ENCODE measurements at regions not wholly inside any gene's neighbourhood (a gene's known extent, or its start where the extent isn't known, plus 50 kb on each side); places are given as distances from the start of the nearest gene placed in this dataset.

GRCh38 chr1:229028544-229028943, 242.4 kb upstream of the RAB4A start:
- H3K4me3 ChIP-seq, result no peak overlapping the region
- ATAC-seq (no peak), DNase-seq (no peak)
- intact Hi-C loops (cut with DNase I), result no loop called here
- H3K4me1 ChIP-seq, result peaks cover 22% of the 10 kb centered on the region
- no peak overlapping the region for H3K27ac ChIP-seq
- no peaks in the 10 kb centered on the region for H3K27me3 ChIP-seq (ENCODE audit: low read depth)
- no peak for TF ChIP-seq CTCF (IDR thresholded peaks at IDR 0.05)
- no peaks in the 10 kb centered on the region for H3K9me3 ChIP-seq
- no peaks in the 10 kb centered on the region for H3K36me3 ChIP-seq

DNA sequence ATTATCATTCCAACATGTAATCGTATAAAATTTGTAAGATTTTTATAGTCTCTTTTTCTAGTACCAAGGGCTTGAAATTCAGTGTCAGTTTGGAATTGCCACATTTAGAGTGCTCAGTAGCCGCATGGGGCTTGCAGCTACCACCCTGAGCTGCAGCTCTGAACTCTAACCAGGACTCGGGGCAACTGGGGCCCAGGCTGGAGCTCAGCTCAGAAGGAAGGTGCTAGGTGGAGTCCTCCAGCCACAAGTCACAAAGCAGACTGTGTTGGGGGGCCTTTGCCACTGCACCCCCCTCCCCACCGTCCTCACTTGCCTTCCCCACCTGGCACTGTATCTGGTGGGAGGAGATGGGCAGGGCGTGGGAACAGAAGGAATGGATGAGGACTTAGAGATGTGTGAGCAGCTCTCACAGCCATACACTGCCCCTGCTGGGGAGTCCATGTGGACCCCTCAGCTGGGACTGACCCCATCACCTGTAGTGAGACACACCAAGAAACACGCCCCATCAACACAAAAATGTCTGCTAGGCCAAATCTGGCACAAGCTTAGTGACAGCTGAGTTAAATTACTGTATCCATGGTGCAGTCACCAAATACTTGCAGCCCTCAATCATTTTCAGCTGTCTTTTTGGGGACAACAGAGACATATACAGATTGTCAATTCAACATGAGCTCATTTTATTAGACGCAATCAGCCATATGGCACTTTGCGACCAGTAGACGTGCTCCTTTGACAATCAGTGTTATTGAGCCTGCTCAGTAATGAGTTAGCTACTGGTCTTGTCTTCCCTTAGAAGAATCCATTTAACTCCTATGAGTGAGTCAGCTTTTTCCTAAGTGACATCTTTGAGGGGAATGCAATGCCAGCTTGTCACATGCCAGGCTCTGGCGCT, 241.7 kb upstream of the RAB4A start:
- no peak overlapping the region for H3K4me3 ChIP-seq
- intact Hi-C loops (cut with DNase I), result no loop called here
- DNase-seq, result no peak
- peaks cover 22% of the 10 kb centered on the region for H3K4me1 ChIP-seq
- H3K27me3 ChIP-seq (ENCODE audit: low read depth), result no peaks in the 10 kb centered on the region
- ATAC-seq, result no peak
- H3K27ac ChIP-seq, result no peak overlapping the region
- TF ChIP-seq CTCF (IDR thresholded peaks at IDR 0.05), result no peak
- no peaks in the 10 kb centered on the region for H3K36me3 ChIP-seq
- no peaks in the 10 kb centered on the region for H3K9me3 ChIP-seq

DNA sequence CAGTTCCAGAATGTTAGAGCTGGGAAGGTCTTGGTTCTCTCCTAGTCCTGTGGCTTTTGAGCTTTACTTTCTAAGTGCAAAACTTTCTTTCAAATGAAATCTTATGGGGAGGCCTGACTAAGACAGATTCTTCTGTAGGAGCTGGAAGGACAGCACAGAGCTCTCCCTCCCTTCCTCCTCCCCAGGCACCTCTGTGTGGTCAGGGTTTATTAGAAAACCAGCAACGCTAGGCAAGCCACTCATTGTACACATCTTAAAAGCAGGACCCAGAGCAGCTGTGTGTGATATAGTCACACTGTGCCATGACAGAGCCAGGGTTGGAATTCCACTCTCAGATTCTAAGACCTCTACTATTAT, 241.1 kb upstream of the RAB4A start:
- Histone ChIP-seq H3K4me1 (peaks cover 22% of the 10 kb centered on the region), H3K36me3 (no peaks in the 10 kb centered on the region), H3K27me3 (ENCODE audit: low read depth) (no peaks in the 10 kb centered on the region), H3K9me3 (no peaks in the 10 kb centered on the region), H3K27ac (no peak overlapping the region), H3K4me3 (no peak overlapping the region)
- no peak for DNase-seq
- TF ChIP-seq CTCF (IDR thresholded peaks at IDR 0.05), result no peak
- intact Hi-C loops (cut with DNase I), result no loop called here
- ATAC-seq, result no peak

DNA sequence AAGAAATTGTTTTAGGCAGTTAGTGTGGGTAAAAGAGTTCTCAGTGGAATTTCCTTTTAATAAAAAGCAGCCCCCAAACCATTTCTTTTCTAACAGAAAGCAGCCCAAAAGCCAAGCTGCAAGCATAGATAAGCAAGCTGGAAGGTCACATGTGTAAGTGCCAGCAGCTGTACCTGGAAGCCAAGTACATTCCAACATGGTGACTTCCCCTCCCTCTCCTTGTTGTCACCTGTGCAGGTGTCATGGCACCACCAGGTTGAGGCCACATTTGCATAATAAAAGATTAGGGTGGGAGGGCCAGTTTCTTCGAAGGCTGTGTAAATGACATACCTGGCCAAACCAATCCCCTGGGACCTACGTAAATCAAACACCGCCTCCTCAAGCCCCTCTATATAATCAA, 240.3 kb upstream of the RAB4A start:
- Histone ChIP-seq H3K4me1 (peaks cover 22% of the 10 kb centered on the region), H3K36me3 (no peaks in the 10 kb centered on the region), H3K27ac (no peak overlapping the region), H3K9me3 (no peaks in the 10 kb centered on the region), H3K27me3 (ENCODE audit: low read depth) (no peaks in the 10 kb centered on the region), H3K4me3 (no peak overlapping the region)
- peak in 1 of 2 donors; percentile 41 for ATAC-seq
- no peak for TF ChIP-seq CTCF (IDR thresholded peaks at IDR 0.05)
- intact Hi-C loops (cut with DNase I), result no loop called here
- DNase-seq, result no peak

DNA sequence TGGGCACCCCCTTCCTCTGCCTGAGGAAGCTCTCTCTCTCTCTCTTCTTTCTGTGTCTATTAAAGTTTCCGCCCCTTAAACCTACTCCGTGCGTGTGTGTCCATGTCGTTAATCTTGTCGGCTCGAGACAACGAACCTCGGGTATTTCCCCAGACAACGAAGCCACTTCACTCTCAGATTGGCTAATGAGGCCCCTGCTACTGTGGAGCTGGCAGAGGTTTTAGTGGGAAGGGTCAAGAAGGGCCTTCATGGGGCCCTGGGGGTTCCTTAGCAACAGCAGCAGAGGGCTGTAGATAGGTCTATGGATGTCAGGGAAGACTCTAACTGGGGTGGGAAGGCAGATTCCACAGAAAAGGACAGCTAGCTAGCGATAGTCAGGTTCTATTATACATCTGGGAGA, 239.8 kb upstream of the RAB4A start:
- ATAC-seq (no peak), DNase-seq (no peak)
- no peaks in the 10 kb centered on the region for H3K27me3 ChIP-seq (ENCODE audit: low read depth)
- no peak overlapping the region for H3K4me3 ChIP-seq
- no peaks in the 10 kb centered on the region for H3K9me3 ChIP-seq
- no peak for TF ChIP-seq CTCF (IDR thresholded peaks at IDR 0.05)
- H3K36me3 ChIP-seq, result no peaks in the 10 kb centered on the region
- H3K27ac ChIP-seq, result no peak overlapping the region
- H3K4me1 ChIP-seq, result peaks cover 22% of the 10 kb centered on the region
- intact Hi-C loops (cut with DNase I), result no loop called here

Data from lower lobe of right lung (tissue), 2 donors.